ENCODE measurements at regions not wholly inside any gene's neighbourhood (a gene's known extent, or its start where the extent isn't known, plus 50 kb on each side); places are given as distances from the start of the nearest gene placed in this dataset.

- Histone ChIP-seq H2AFZ (ENCODE audit: low read length) (no peak overlapping the region), H3K27ac (replicated peaks; ENCODE audit: low read length) (no peak overlapping the region), H3K36me3 (replicated peaks in 1 of 2; ENCODE audit: control insufficient read depth in 2 of 2, insufficient read depth in 2 of 2, low read length in 2 of 2) (no peaks in the 10 kb centered on the region), H3K14ac (ENCODE audit: low read length) (no peak overlapping the region), H3K4me2 (ENCODE audit: insufficient read depth, low read length, poor library complexity, severe bottlenecking) (no peak overlapping the region), H3K4me3 (ENCODE audit: low read length in 2 of 2) (no peak overlapping the region), H2BK12ac (ENCODE audit: low read length) (no peak overlapping the region), H3K27me3 (ENCODE audit: control insufficient read depth in 3 of 3, insufficient read depth in 3 of 3, low read depth in 1 of 3, low read length in 3 of 3) (no peaks in the 10 kb centered on the region), H4K91ac (ENCODE audit: low read depth, low read length, poor library complexity) (no peak overlapping the region), H2BK5ac (ENCODE audit: low read length) (no peak overlapping the region), H3K9ac (ENCODE audit: low read depth, low read length, poor library complexity) (no peak overlapping the region), H3K79me1 (ENCODE audit: low read depth, low read length) (no peaks in the 10 kb centered on the region), H2BK120ac (ENCODE audit: low read depth, low read length) (no peak overlapping the region), H2AK5ac (ENCODE audit: low read depth, low read length) (no peak overlapping the region), H3K4me1 (ENCODE audit: control insufficient read depth in 2 of 2, insufficient read depth in 1 of 2, low read depth in 1 of 2, low read length in 2 of 2) (no peaks in the 10 kb centered on the region), H3K18ac (ENCODE audit: low read length) (no peak overlapping the region), H2BK15ac (ENCODE audit: low read length) (no peak overlapping the region), H4K8ac (ENCODE audit: low read depth, low read length) (no peak overlapping the region), H3K4ac (ENCODE audit: low read length) (no peak overlapping the region), H3K23ac (ENCODE audit: low read depth, low read length, poor library complexity) (no peak overlapping the region), H3K9me3 (replicated peaks in 1 of 2; ENCODE audit: control insufficient read depth in 2 of 2, insufficient read depth in 1 of 2, low read depth in 1 of 2, low read length in 2 of 2) (no peaks in the 10 kb centered on the region)
- DNase-seq (ENCODE audit: low spot score): no peak
Observed at GRCh38 chr4:133440404-133440803, 291.3 kb downstream of the PCDH10 start.

DNA sequence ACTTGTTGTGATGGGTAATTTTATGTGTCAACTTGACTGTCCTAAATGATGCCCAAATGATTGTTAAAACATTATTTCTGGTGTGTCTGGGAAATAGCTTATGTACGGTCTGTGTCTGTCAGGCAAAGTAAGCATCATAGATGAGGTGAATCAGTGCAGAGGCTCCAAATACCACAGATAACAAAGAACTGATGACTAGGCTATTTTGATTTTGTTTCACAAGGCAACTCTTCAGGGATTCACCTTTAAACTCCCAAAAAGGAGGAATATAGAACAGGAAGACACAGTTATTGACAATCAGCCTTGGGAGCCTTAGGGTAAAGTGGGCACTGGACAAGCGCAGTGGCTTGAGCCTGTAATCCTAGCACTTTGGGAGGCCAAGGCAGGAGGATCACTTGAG lies 290.7 kb downstream of the PCDH10 start:
- H3K79me1 ChIP-seq (ENCODE audit: low read depth, low read length): no peaks in the 10 kb centered on the region
- no CpG with 5 or more reads among the region's 2 CpGs for WGBS, 2 donors (ENCODE audit: extremely low coverage in 2 of 2, insufficient read length in 2 of 2, insufficient replicate concordance in 1 of 2)
- H2AFZ ChIP-seq (ENCODE audit: low read length): no peak overlapping the region
- H2AK5ac ChIP-seq (ENCODE audit: low read depth, low read length): no peak overlapping the region
- no peaks in the 10 kb centered on the region for H3K9me3 ChIP-seq (replicated peaks in 1 of 2; ENCODE audit: control insufficient read depth in 2 of 2, insufficient read depth in 1 of 2, low read depth in 1 of 2, low read length in 2 of 2)
- no peak overlapping the region for H3K4me2 ChIP-seq (ENCODE audit: insufficient read depth, low read length, poor library complexity, severe bottlenecking)
- H3K4me1 ChIP-seq (ENCODE audit: control insufficient read depth in 2 of 2, insufficient read depth in 1 of 2, low read depth in 1 of 2, low read length in 2 of 2): no peaks in the 10 kb centered on the region
- no peak overlapping the region for H3K23ac ChIP-seq (ENCODE audit: low read depth, low read length, poor library complexity)
- H3K36me3 ChIP-seq (replicated peaks in 1 of 2; ENCODE audit: control insufficient read depth in 2 of 2, insufficient read depth in 2 of 2, low read length in 2 of 2): no peaks in the 10 kb centered on the region
- no peak overlapping the region for H2BK15ac ChIP-seq (ENCODE audit: low read length)
- no peak overlapping the region for H3K9ac ChIP-seq (ENCODE audit: low read depth, low read length, poor library complexity)
- H3K18ac ChIP-seq (ENCODE audit: low read length): no peak overlapping the region
- no peak overlapping the region for H4K8ac ChIP-seq (ENCODE audit: low read depth, low read length)
- H2BK5ac ChIP-seq (ENCODE audit: low read length): no peak overlapping the region
- H3K14ac ChIP-seq (ENCODE audit: low read length): no peak overlapping the region
- H2BK12ac ChIP-seq (ENCODE audit: low read length): no peak overlapping the region
- DNase-seq (ENCODE audit: low spot score): no peak
- H2BK120ac ChIP-seq (ENCODE audit: low read depth, low read length): no peak overlapping the region
- H4K91ac ChIP-seq (ENCODE audit: low read depth, low read length, poor library complexity): no peak overlapping the region
- no peak overlapping the region for H3K4ac ChIP-seq (ENCODE audit: low read length)
- no peak overlapping the region for H3K27ac ChIP-seq (replicated peaks; ENCODE audit: low read length)
- no peaks in the 10 kb centered on the region for H3K27me3 ChIP-seq (ENCODE audit: control insufficient read depth in 3 of 3, insufficient read depth in 3 of 3, low read depth in 1 of 3, low read length in 3 of 3)
- H3K4me3 ChIP-seq (ENCODE audit: low read length in 2 of 2): no peak overlapping the region

- no peak overlapping the region for H3K23ac ChIP-seq (ENCODE audit: low read depth, low read length, poor library complexity)
- DNase-seq (ENCODE audit: low spot score): no peak
- H3K27ac ChIP-seq (replicated peaks; ENCODE audit: low read length): no peak overlapping the region
- H3K9ac ChIP-seq (ENCODE audit: low read depth, low read length, poor library complexity): no peak overlapping the region
- no peak overlapping the region for H3K4me3 ChIP-seq (ENCODE audit: low read length in 2 of 2)
- no peak overlapping the region for H3K18ac ChIP-seq (ENCODE audit: low read length)
- H2BK12ac ChIP-seq (ENCODE audit: low read length): no peak overlapping the region
- H3K4me2 ChIP-seq (ENCODE audit: insufficient read depth, low read length, poor library complexity, severe bottlenecking): no peak overlapping the region
- H3K14ac ChIP-seq (ENCODE audit: low read length): no peak overlapping the region
- H4K91ac ChIP-seq (ENCODE audit: low read depth, low read length, poor library complexity): no peak overlapping the region
- WGBS, 2 donors (ENCODE audit: extremely low coverage in 2 of 2, insufficient read length in 2 of 2, insufficient replicate concordance in 1 of 2): no CpG with 5 or more reads among the region's 4 CpGs
- H3K4ac ChIP-seq (ENCODE audit: low read length): no peak overlapping the region
- H4K8ac ChIP-seq (ENCODE audit: low read depth, low read length): no peak overlapping the region
- no peaks in the 10 kb centered on the region for H3K36me3 ChIP-seq (replicated peaks in 1 of 2; ENCODE audit: control insufficient read depth in 2 of 2, insufficient read depth in 2 of 2, low read length in 2 of 2)
- no peak overlapping the region for H2AK5ac ChIP-seq (ENCODE audit: low read depth, low read length)
- no peaks in the 10 kb centered on the region for H3K79me1 ChIP-seq (ENCODE audit: low read depth, low read length)
- no peaks in the 10 kb centered on the region for H3K9me3 ChIP-seq (replicated peaks in 1 of 2; ENCODE audit: control insufficient read depth in 2 of 2, insufficient read depth in 1 of 2, low read depth in 1 of 2, low read length in 2 of 2)
- no peak overlapping the region for H2BK15ac ChIP-seq (ENCODE audit: low read length)
- H2BK120ac ChIP-seq (ENCODE audit: low read depth, low read length): no peak overlapping the region
- no peak overlapping the region for H2BK5ac ChIP-seq (ENCODE audit: low read length)
- H2AFZ ChIP-seq (ENCODE audit: low read length): peak overlapping the region; percentile 10
- H3K27me3 ChIP-seq (ENCODE audit: control insufficient read depth in 3 of 3, insufficient read depth in 3 of 3, low read depth in 1 of 3, low read length in 3 of 3): no peaks in the 10 kb centered on the region
- peaks cover 0 to 2% of the 10 kb centered on the region in 2 donors for H3K4me1 ChIP-seq (ENCODE audit: control insufficient read depth in 2 of 2, insufficient read depth in 1 of 2, low read depth in 1 of 2, low read length in 2 of 2)
Observed at GRCh38 chr4:133424605-133425004, 275.5 kb downstream of the PCDH10 start.

GRCh38 chr4:133403913-133404312 lies 254.8 kb downstream of the PCDH10 start:
- Histone ChIP-seq H2BK5ac (ENCODE audit: low read length) (no peak overlapping the region), H3K14ac (ENCODE audit: low read length) (no peak overlapping the region), H2BK15ac (ENCODE audit: low read length) (no peak overlapping the region), H3K4ac (ENCODE audit: low read length) (no peak overlapping the region), H2AFZ (ENCODE audit: low read length) (no peak overlapping the region), H3K79me1 (ENCODE audit: low read depth, low read length) (no peaks in the 10 kb centered on the region), H4K91ac (ENCODE audit: low read depth, low read length, poor library complexity) (no peak overlapping the region), H3K9me3 (replicated peaks in 1 of 2; ENCODE audit: control insufficient read depth in 2 of 2, insufficient read depth in 1 of 2, low read depth in 1 of 2, low read length in 2 of 2) (no peaks in the 10 kb centered on the region), H3K18ac (ENCODE audit: low read length) (no peak overlapping the region), H3K36me3 (replicated peaks in 1 of 2; ENCODE audit: control insufficient read depth in 2 of 2, insufficient read depth in 2 of 2, low read length in 2 of 2) (no peaks in the 10 kb centered on the region), H2BK12ac (ENCODE audit: low read length) (no peak overlapping the region), H3K4me2 (ENCODE audit: insufficient read depth, low read length, poor library complexity, severe bottlenecking) (no peak overlapping the region), H3K9ac (ENCODE audit: low read depth, low read length, poor library complexity) (no peak overlapping the region), H3K27ac (replicated peaks; ENCODE audit: low read length) (no peak overlapping the region), H3K4me1 (ENCODE audit: control insufficient read depth in 2 of 2, insufficient read depth in 1 of 2, low read depth in 1 of 2, low read length in 2 of 2) (no peaks in the 10 kb centered on the region), H3K4me3 (ENCODE audit: low read length in 2 of 2) (no peak overlapping the region), H3K27me3 (ENCODE audit: control insufficient read depth in 3 of 3, insufficient read depth in 3 of 3, low read depth in 1 of 3, low read length in 3 of 3) (no peaks in the 10 kb centered on the region), H3K23ac (ENCODE audit: low read depth, low read length, poor library complexity) (no peak overlapping the region), H2AK5ac (ENCODE audit: low read depth, low read length) (no peak overlapping the region), H2BK120ac (ENCODE audit: low read depth, low read length) (no peak overlapping the region), H4K8ac (ENCODE audit: low read depth, low read length) (no peak overlapping the region)
- DNase-seq (ENCODE audit: low spot score): no peak
- no CpG with 5 or more reads among the region's 2 CpGs for WGBS, 2 donors (ENCODE audit: extremely low coverage in 2 of 2, insufficient read length in 2 of 2, insufficient replicate concordance in 1 of 2)
